HG02973 (cell line): ENCODE measurements at regions not wholly inside any gene's neighbourhood (a gene's known extent, or its start where the extent isn't known, plus 50 kb on each side); places are given as distances from the start of the nearest gene placed in this dataset.
A peak's percentile ranks its signal among the peaks of the same experiment; 100 is the strongest.

ENCODE experiments used
- ATAC-seq: cut with Tn5 transposase; IDR thresholded peaks from one replicate; pipeline ENCODE4 v1.9.1; 2021; ENCODE audit warnings: moderate library complexity; ENCODE audit not compliant: unreplicated experiment

GRCh38 chr12:24424376-24424775 lies 474.9 kb upstream of the SOX5 start:
- ATAC-seq = no peak

GRCh38 chr12:24423611-24424010 lies 474.1 kb upstream of the SOX5 start:
- no peak for ATAC-seq

GRCh38 chr12:24421759-24422158 lies 472.3 kb upstream of the SOX5 start:
- no peak for ATAC-seq

- no peak for ATAC-seq
These were observed 468.7 kb upstream of the SOX5 start for GRCh38 chr12:24418157-24418556.

- ATAC-seq = no peak
These were observed 467.1 kb upstream of the SOX5 start for GRCh38 chr12:24416423-24417109.

- no peak for ATAC-seq
These were observed 466.5 kb upstream of the SOX5 start for GRCh38 chr12:24415934-24416333.

- no peak for ATAC-seq
These were observed 465.0 kb upstream of the SOX5 start for GRCh38 chr12:24414480-24414879.

- ATAC-seq = no peak
These were observed 462.5 kb upstream of the SOX5 start for GRCh38 chr12:24411948-24412347.

- ATAC-seq = no peak
These were observed 460.4 kb upstream of the SOX5 start for GRCh38 chr12:24409868-24410267.

- no peak for ATAC-seq
These were observed 458.8 kb upstream of the SOX5 start for GRCh38 chr12:24408305-24408704.

- no peak for ATAC-seq
These were observed 458.4 kb upstream of the SOX5 start for GRCh38 chr12:24407884-24408283.

- ATAC-seq = no peak
These were observed 454.8 kb upstream of the SOX5 start for GRCh38 chr12:24404086-24404815.

GRCh38 chr12:24400533-24400932 lies 451.1 kb upstream of the SOX5 start:
- no peak for ATAC-seq

- peak; percentile 86 for ATAC-seq
These were observed 449.1 kb upstream of the SOX5 start for GRCh38 chr12:24398605-24399004.

- ATAC-seq = no peak
These were observed 446.8 kb upstream of the SOX5 start for GRCh38 chr12:24396224-24396623.

- ATAC-seq = no peak
These were observed 444.8 kb upstream of the SOX5 start for GRCh38 chr12:24394246-24394645.

GRCh38 chr12:24393071-24393470 lies 443.6 kb upstream of the SOX5 start:
- ATAC-seq = no peak

GRCh38 chr12:24389394-24389793 lies 439.9 kb upstream of the SOX5 start:
- no peak for ATAC-seq

- ATAC-seq = no peak
These were observed 437.9 kb upstream of the SOX5 start for GRCh38 chr12:24387381-24387780.

- no peak for ATAC-seq
These were observed 437.4 kb upstream of the SOX5 start for GRCh38 chr12:24386836-24387235.

- ATAC-seq = no peak
These were observed 432.3 kb upstream of the SOX5 start for GRCh38 chr12:24381790-24382189.

GRCh38 chr12:24379861-24380521 lies 430.5 kb upstream of the SOX5 start:
- ATAC-seq = no peak
